NCI-H1694 treated with DMSO at 0.1 percent for 48 hours (cell line): ENCODE measurements at regions not wholly inside any gene's neighbourhood (a gene's known extent, or its start where the extent isn't known, plus 50 kb on each side); places are given as distances from the start of the nearest gene placed in this dataset.
"Not testable (repeated sequence)": the region's sequence is repeated elsewhere in the genome, so short reads cannot be mapped to it uniquely, and the experiment has no call there.

Experiments used
- DNase-seq: peaks from one replicate; lab custom pipeline; 2025; lab: John Stamatoyannopoulos, UW

GRCh38 chr3:166522017-166522416 is 684.8 kb upstream of the BCHE start:
- no peak for DNase-seq

GRCh38 chr3:166519443-166519842 is 682.2 kb upstream of the BCHE start:
- no peak for DNase-seq

- no peak for DNase-seq
These were observed 680.8 kb upstream of the BCHE start for GRCh38 chr3:166518040-166518439.

- no peak for DNase-seq
These were observed 673.2 kb upstream of the BCHE start for GRCh38 chr3:166510382-166510781.

- not testable (repeated sequence) for DNase-seq
These were observed 663.2 kb upstream of the BCHE start for GRCh38 chr3:166500420-166500819.

GRCh38 chr3:166499636-166500035 is 662.4 kb upstream of the BCHE start:
- DNase-seq = no peak

- no peak for DNase-seq
These were observed 661.2 kb upstream of the BCHE start for GRCh38 chr3:166498446-166498845.

GRCh38 chr3:166489826-166490225 is 652.6 kb upstream of the BCHE start:
- no peak for DNase-seq

- DNase-seq = no peak
These were observed 651.9 kb upstream of the BCHE start for GRCh38 chr3:166488977-166489672.

- DNase-seq = no peak
These were observed 647.2 kb upstream of the BCHE start for GRCh38 chr3:166484470-166484869.

- no peak for DNase-seq
These were observed 644.1 kb upstream of the BCHE start for GRCh38 chr3:166481340-166481739.

GRCh38 chr3:166478356-166478755 is 641.1 kb upstream of the BCHE start:
- DNase-seq = no peak

GRCh38 chr3:166473501-166473900 is 636.3 kb upstream of the BCHE start:
- DNase-seq = no peak

- no peak for DNase-seq
These were observed 634.8 kb upstream of the BCHE start for GRCh38 chr3:166472015-166472414.

- peak; percentile 8 for DNase-seq
These were observed 634.0 kb upstream of the BCHE start for GRCh38 chr3:166471074-166471767.

- DNase-seq = no peak
These were observed 625.8 kb upstream of the BCHE start for GRCh38 chr3:166462891-166463470.

- no peak for DNase-seq
These were observed 624.4 kb upstream of the BCHE start for GRCh38 chr3:166461626-166462025.

GRCh38 chr3:166457382-166457781 is 620.2 kb upstream of the BCHE start:
- DNase-seq = no peak

- DNase-seq = no peak
These were observed 619.1 kb upstream of the BCHE start for GRCh38 chr3:166456286-166456685.

- DNase-seq = no peak
These were observed 618.5 kb upstream of the BCHE start for GRCh38 chr3:166455744-166456143.

GRCh38 chr3:166453478-166453877 is 616.3 kb upstream of the BCHE start:
- no peak for DNase-seq

- DNase-seq = no peak
These were observed 614.8 kb upstream of the BCHE start for GRCh38 chr3:166451997-166452396.

- DNase-seq = no peak
These were observed 610.3 kb upstream of the BCHE start for GRCh38 chr3:166447513-166447912.
